H9 (cell line): ENCODE measurements at regions not wholly inside any gene's neighbourhood (a gene's known extent, or its start where the extent isn't known, plus 50 kb on each side); places are given as distances from the start of the nearest gene placed in this dataset.

Experiments used
- DNase-seq: peaks from one replicate; pipeline ENCODE4 v3.0.0-alpha.2; 2017
- H2AFZ ChIP-seq: one replicate; pipeline ENCODE4 v1.6.1; 2013; ENCODE audit warnings: mild to moderate bottlenecking, low read length, control low read depth, moderate library complexity
- H2AK5ac ChIP-seq: 2 replicates; pipeline ENCODE4 v1.6.1; 2013; ENCODE audit warnings: low read length, control low read depth, mixed read lengths; ENCODE audit not compliant: insufficient read length
- H2BK120ac ChIP-seq: one replicate; pipeline ENCODE4 v1.6.1; 2013; ENCODE audit warnings: low read depth, mild to moderate bottlenecking, low read length, control low read depth, inconsistent platforms; ENCODE audit not compliant: poor library complexity, severe bottlenecking
- H2BK12ac ChIP-seq: 2 replicates; pipeline ENCODE4 v1.6.1; 2013; ENCODE audit warnings: low read length, control low read depth, mixed read lengths, low read depth; ENCODE audit not compliant: insufficient read length
- H2BK15ac ChIP-seq: 2 replicates; pipeline ENCODE4 v1.6.1; 2013; ENCODE audit warnings: low read depth, low read length, control low read depth
- H2BK20ac ChIP-seq: one replicate; pipeline ENCODE4 v1.6.1; 2013; ENCODE audit warnings: low read depth, mild to moderate bottlenecking, low read length, control low read depth, inconsistent platforms; ENCODE audit not compliant: poor library complexity, severe bottlenecking
- H2BK5ac ChIP-seq: 2 replicates; pipeline ENCODE4 v1.6.1; 2013; ENCODE audit warnings: low read length, control low read depth, mixed read lengths; ENCODE audit not compliant: insufficient read length
- H3K14ac ChIP-seq: 2 replicates; pipeline ENCODE4 v1.6.1; 2013; ENCODE audit warnings: low read length, control low read depth; ENCODE audit not compliant: insufficient read depth
- H3K18ac ChIP-seq: 2 replicates; pipeline ENCODE4 v1.6.1; 2013; ENCODE audit warnings: low read depth, mild to moderate bottlenecking, mixed read lengths, low read length, control low read depth; ENCODE audit not compliant: insufficient read length
- H3K23ac ChIP-seq: 2 replicates; pipeline ENCODE4 v1.6.1; 2013; ENCODE audit warnings: low read length, control low read depth, mixed read lengths, low read depth; ENCODE audit not compliant: insufficient read length
- H3K23me2 ChIP-seq: 2 replicates; pipeline ENCODE4 v1.6.1; 2013; ENCODE audit warnings: low read depth, mild to moderate bottlenecking, mixed read lengths, low read length, control low read depth; ENCODE audit not compliant: insufficient read length, poor library complexity, severe bottlenecking
- H3K27ac ChIP-seq: 2 replicates; pipeline ENCODE4 v1.5.1; 2013; ENCODE audit warnings: low read length, control low read depth, mixed read lengths, low read depth; ENCODE audit not compliant: insufficient read length
- H3K27me3 ChIP-seq: 2 replicates; pipeline ENCODE4 v1.6.1; 2013; ENCODE audit warnings: low read length, control low read depth, inconsistent platforms; ENCODE audit not compliant: insufficient read depth
- H3K4ac ChIP-seq: 2 replicates; pipeline ENCODE4 v1.6.1; 2013; ENCODE audit warnings: low read depth, mild to moderate bottlenecking, control low read depth, inconsistent platforms, low read length, moderate library complexity
- H3K4me1 ChIP-seq: 2 replicates; pipeline ENCODE4 v1.6.1; 2013; ENCODE audit warnings: low read length, control low read depth, inconsistent platforms; ENCODE audit not compliant: insufficient read depth
- H3K4me2 ChIP-seq: 2 replicates; pipeline ENCODE4 v1.6.1; 2013; ENCODE audit warnings: low read length, control low read depth, mixed read lengths; ENCODE audit not compliant: insufficient read length, insufficient read depth
- H3K56ac ChIP-seq: 2 replicates; pipeline ENCODE4 v1.6.1; 2013; ENCODE audit warnings: low read depth, mild to moderate bottlenecking, mixed read lengths, low read length, control low read depth; ENCODE audit not compliant: insufficient read length
- H3K79me1 ChIP-seq: 2 replicates; pipeline ENCODE4 v1.6.1; 2013; ENCODE audit warnings: low read depth, mild to moderate bottlenecking, moderate library complexity, low read length, control low read depth, inconsistent platforms; ENCODE audit not compliant: insufficient read depth, poor library complexity, severe bottlenecking
- H3K79me2 ChIP-seq: 2 replicates; pipeline ENCODE4 v1.6.1; 2013; ENCODE audit warnings: low read length, control low read depth, inconsistent platforms; ENCODE audit not compliant: insufficient read depth
- H3K9ac ChIP-seq: 2 replicates; pipeline ENCODE4 v1.6.1; 2013; ENCODE audit warnings: low read length, control low read depth, mixed read lengths; ENCODE audit not compliant: insufficient read length; ENCODE audit errors: extremely low read depth
- H3K9me3 ChIP-seq: one replicate; pipeline ENCODE4 v1.6.1; 2013; ENCODE audit warnings: low read depth, low read length, inconsistent platforms; ENCODE audit not compliant: control insufficient read depth
- H3T11ph ChIP-seq: one replicate; pipeline ENCODE4 v1.6.1; 2013; ENCODE audit warnings: mild to moderate bottlenecking, low read length, control low read depth, inconsistent platforms
- H4K20me1 ChIP-seq: one replicate; pipeline ENCODE4 v1.6.1; 2013; ENCODE audit not compliant: control insufficient read depth, insufficient read length, insufficient read depth
- H4K5ac ChIP-seq: 2 replicates; pipeline ENCODE4 v1.6.1; 2013; ENCODE audit warnings: low read depth, mild to moderate bottlenecking, mixed read lengths, low read length, control low read depth; ENCODE audit not compliant: insufficient read length
- H4K8ac ChIP-seq: replicated peaks from 2 replicates; pipeline ENCODE4 v1.6.1; 2013; ENCODE audit warnings: low read length, control low read depth, mixed read lengths, low read depth; ENCODE audit not compliant: insufficient read length
- H4K91ac ChIP-seq: 2 replicates; pipeline ENCODE4 v1.6.1; 2013; ENCODE audit warnings: low read depth, mild to moderate bottlenecking, moderate library complexity, mixed read lengths, low read length, control low read depth; ENCODE audit not compliant: insufficient read length
- H3K27ac Mint-ChIP-seq, 3 experiments: 2 replicates in 2 of 3; 3 replicates in 1 of 3; pipeline ENCODE4 v1.8.0; 2020 to 2021; ENCODE audit warnings: mixed read lengths in 3 of 3, mild to moderate bottlenecking in 1 of 3, moderate library complexity in 1 of 3
- H3K27me3 Mint-ChIP-seq: 2 replicates; pipeline ENCODE4 v1.8.0; 2021; ENCODE audit warnings: low read depth, mild to moderate bottlenecking, moderate library complexity, mixed read lengths
- H3K36me3 Mint-ChIP-seq, 3 experiments: 2 replicates in 2 of 3; 3 replicates in 1 of 3; pipeline ENCODE4 v1.8.0; 2020 to 2021; ENCODE audit warnings: low read depth in 3 of 3, mixed read lengths in 3 of 3; ENCODE audit not compliant: insufficient read depth in 1 of 3
- H3K4me1 Mint-ChIP-seq, 2 experiments: 2 replicates each; pipeline ENCODE4 v1.8.0; 2020; ENCODE audit warnings: mixed read lengths in 2 of 2
- H3K4me3 Mint-ChIP-seq, 2 experiments: 2 replicates in 1 of 2; 3 replicates in 1 of 2; pipeline ENCODE4 v1.8.0; 2020 to 2021; ENCODE audit warnings: mild to moderate bottlenecking in 2 of 2, mixed read lengths in 2 of 2, moderate library complexity in 1 of 2
- H3K9me3 Mint-ChIP-seq, 2 experiments: 2 replicates in 1 of 2; 3 replicates in 1 of 2; pipeline ENCODE4 v1.8.0; 2020; ENCODE audit warnings: mild to moderate bottlenecking in 2 of 2, mixed read lengths in 2 of 2, moderate library complexity in 1 of 2
- WGBS: extraction: QIAGEN DNeasy Blood & Tissue Kit; methylation state at CpG from one replicate; pipeline ENCODE4 v1.1.7; 2013; ENCODE audit warnings: missing lambda C conversion rate, low lambda C conversion rate, mixed read lengths; ENCODE audit not compliant: insufficient read length; ENCODE audit errors: extremely low coverage; 5-methylcytosine and 5-hydroxymethylcytosine counted together
- TF ChIP-seq, protein P1 (sequence below): fragments of 200-600 bp; sonication (generic); conservative IDR thresholded peaks from 3 replicates; pipeline ENCODE4 v1.8.0; 2021; ENCODE audit warnings: antibody characterized with exemption, mild to moderate bottlenecking

DNA sequence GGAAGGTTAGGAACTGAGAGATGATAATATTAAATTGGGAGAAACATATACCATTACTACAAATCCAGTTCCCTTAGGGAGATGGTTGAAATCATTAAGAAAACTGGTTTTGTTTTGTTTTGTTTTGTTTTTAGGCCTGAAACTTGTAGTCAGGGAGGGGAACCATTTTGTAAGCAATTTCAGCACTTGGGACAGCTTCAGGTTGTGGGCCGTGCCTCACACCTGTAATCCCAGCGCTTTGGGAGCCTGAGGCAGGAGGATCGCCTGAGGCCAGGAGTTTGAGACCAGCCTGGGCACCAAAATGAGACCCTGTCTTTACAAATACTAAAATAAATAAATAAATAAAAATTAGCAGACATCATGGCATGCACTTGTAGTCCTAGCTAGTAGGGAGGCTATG is 694.3 kb upstream of the NR5A2 start:
- no peak overlapping the region for H2AK5ac ChIP-seq
- H4K91ac ChIP-seq = no peak overlapping the region
- H3K9me3 ChIP-seq = no peaks in the 10 kb centered on the region
- no peak overlapping the region for H4K8ac ChIP-seq
- H3K23me2 ChIP-seq = no peaks in the 10 kb centered on the region
- H3K18ac ChIP-seq = no peak overlapping the region
- H2BK120ac ChIP-seq = no peak overlapping the region
- H3K79me2 ChIP-seq = no peaks in the 10 kb centered on the region
- no peak overlapping the region for H3K27ac Mint-ChIP-seq
- H3K4me1 ChIP-seq = no peaks in the 10 kb centered on the region
- no peak overlapping the region for H3T11ph ChIP-seq
- no peak overlapping the region for H3K23ac ChIP-seq
- H3K27me3 ChIP-seq = no peaks in the 10 kb centered on the region
- H3K56ac ChIP-seq = no peak overlapping the region
- no peak overlapping the region for H3K4ac ChIP-seq
- DNase-seq = no peak
- no peaks in the 10 kb centered on the region; a peak in 1 of 7 replicates for H3K36me3 Mint-ChIP-seq
- H3K4me2 ChIP-seq = no peak overlapping the region
- no peaks in the 10 kb centered on the region for H3K79me1 ChIP-seq
- H2AFZ ChIP-seq = no peak overlapping the region
- H3K27ac ChIP-seq = no peak overlapping the region
- no peak overlapping the region for H3K9ac ChIP-seq
- H3K4me3 Mint-ChIP-seq = no peak overlapping the region
- no peaks in the 10 kb centered on the region; a peak in 1 of 5 replicates for H3K9me3 Mint-ChIP-seq
- no peak overlapping the region for H2BK5ac ChIP-seq
- H3K14ac ChIP-seq = no peak overlapping the region
- H2BK20ac ChIP-seq = no peak overlapping the region
- TF ChIP-seq, protein P1, sequence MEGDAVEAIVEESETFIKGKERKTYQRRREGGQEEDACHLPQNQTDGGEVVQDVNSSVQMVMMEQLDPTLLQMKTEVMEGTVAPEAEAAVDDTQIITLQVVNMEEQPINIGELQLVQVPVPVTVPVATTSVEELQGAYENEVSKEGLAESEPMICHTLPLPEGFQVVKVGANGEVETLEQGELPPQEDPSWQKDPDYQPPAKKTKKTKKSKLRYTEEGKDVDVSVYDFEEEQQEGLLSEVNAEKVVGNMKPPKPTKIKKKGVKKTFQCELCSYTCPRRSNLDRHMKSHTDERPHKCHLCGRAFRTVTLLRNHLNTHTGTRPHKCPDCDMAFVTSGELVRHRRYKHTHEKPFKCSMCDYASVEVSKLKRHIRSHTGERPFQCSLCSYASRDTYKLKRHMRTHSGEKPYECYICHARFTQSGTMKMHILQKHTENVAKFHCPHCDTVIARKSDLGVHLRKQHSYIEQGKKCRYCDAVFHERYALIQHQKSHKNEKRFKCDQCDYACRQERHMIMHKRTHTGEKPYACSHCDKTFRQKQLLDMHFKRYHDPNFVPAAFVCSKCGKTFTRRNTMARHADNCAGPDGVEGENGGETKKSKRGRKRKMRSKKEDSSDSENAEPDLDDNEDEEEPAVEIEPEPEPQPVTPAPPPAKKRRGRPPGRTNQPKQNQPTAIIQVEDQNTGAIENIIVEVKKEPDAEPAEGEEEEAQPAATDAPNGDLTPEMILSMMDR = no peak
- no peaks in the 10 kb centered on the region for H3K27me3 Mint-ChIP-seq
- no peaks in the 10 kb centered on the region for H4K20me1 ChIP-seq
- WGBS = no CpG with 5 or more reads among the region's 3 CpGs
- H4K5ac ChIP-seq = no peak overlapping the region
- H3K4me1 Mint-ChIP-seq = peaks cover 3% of the 10 kb centered on the region in 2 experiments; a peak in 1 of 4 replicates
- no peak overlapping the region for H2BK15ac ChIP-seq
- no peak overlapping the region for H2BK12ac ChIP-seq
